HCT116 (cell line): ENCODE measurements at regions not wholly inside any gene's neighbourhood (a gene's known extent, or its start where the extent isn't known, plus 50 kb on each side); places are given as distances from the start of the nearest gene placed in this dataset.

Experiments used
- ATAC-seq: fragments of 200-7000 bp; cut with Tn5 transposase; 2 replicates; pipeline ENCODE4 v1.9.1; 2020; ENCODE audit warnings: mild to moderate bottlenecking, moderate library complexity
- BruUV-seq: library from RNA; stranded (reverse); fragments of 400-500 nt; replicated peaks from 2 replicates; lab custom pipeline; 2021; lab: Mats Ljungman, UMichigan
- CTCF ChIA-PET: fragments of 300-600 bp; sonication (Branson Sonifier 250); formaldehyde crosslinking; loops from one replicate; lab custom pipeline; 2021; ENCODE audit warnings: antibody characterized with exemption; lab: Charles Lee
- POLR2A ChIA-PET: fragments of 300-600, 350-600 bp; sonication (Branson Sonifier 250); formaldehyde crosslinking; loops from one replicate; lab custom pipeline; 2021; ENCODE audit warnings: antibody characterized with exemption; lab: Charles Lee
- RAD21 ChIA-PET, 2 experiments: fragments of 300-600 bp; sonication (Branson Sonifier 250); formaldehyde crosslinking; loops; one replicate each; lab custom pipeline; 2023; ENCODE audit warnings: low total read pairs in 2 of 2; ENCODE audit not compliant: uncharacterized antibody in 2 of 2, unreplicated experiment in 2 of 2, low non-redundant PET in 1 of 2; lab: Charles Lee
- DNase-seq: peaks from one replicate; pipeline ENCODE4 v3.0.0-alpha.2; 2010; ENCODE audit warnings: low read depth, low spot score
- H2AFZ ChIP-seq: fragments of 200-600 bp; shearing (Covaris generic), sonication (generic); 2 replicates; pipeline ENCODE4 v1.6.1; 2017; ENCODE audit warnings: low read depth, mixed run types, mixed read lengths, antibody characterized with exemption, low read length; ENCODE audit not compliant: poor library complexity, severe bottlenecking
- H3K27ac ChIP-seq: 2 replicates; pipeline ENCODE4 v1.5.1; 2012; ENCODE audit warnings: low read depth, low read length
- H3K27me3 ChIP-seq: fragments of 200-600 bp; sonication (generic); 2 replicates; pipeline ENCODE4 v1.6.1; 2016; ENCODE audit warnings: mixed run types, low read length, mixed read lengths; ENCODE audit not compliant: insufficient read depth
- H3K36me3 ChIP-seq, 2 experiments: fragments of 200-500 bp in 1 of 2; fragments of 200-600 bp in 1 of 2; sonication (Bioruptor generic) in 1 of 2; sonication (generic) in 1 of 2; 2 replicates each; pipeline versions ENCODE4 v1.5.1 to v1.6.1; 2014 to 2016; ENCODE audit warnings: low read length in 2 of 2, inconsistent platforms in 1 of 2, mixed read lengths in 1 of 2, mixed run types in 1 of 2; ENCODE audit not compliant: insufficient read depth in 2 of 2, control insufficient read depth in 1 of 2
- H3K4me1 ChIP-seq, 2 experiments: fragments of 200-600 bp in 1 of 2; sonication (generic) in 1 of 2; 2 replicates each; pipeline versions ENCODE4 v1.5.1 to v1.6.1; 2012 to 2017; ENCODE audit warnings: low read length in 2 of 2, inconsistent platforms in 1 of 2, mild to moderate bottlenecking in 1 of 2, mixed read lengths in 1 of 2, mixed run types in 1 of 2, moderate library complexity in 1 of 2; ENCODE audit not compliant: insufficient read depth in 2 of 2, control insufficient read depth in 1 of 2
- H3K4me2 ChIP-seq: fragments of 200-600 bp; sonication (generic); 2 replicates; pipeline ENCODE4 v1.6.1; 2017; ENCODE audit warnings: mixed run types, low read length, mixed read lengths
- H3K4me3 ChIP-seq, 2 experiments: fragments of 200-600 bp in 1 of 2; sonication (generic) in 1 of 2; replicated peaks in 1 of 2; 2 replicates each; pipeline ENCODE4 v1.5.1; 2011 to 2016; ENCODE audit warnings: low read length in 2 of 2, control low read depth in 1 of 2, low read depth in 1 of 2, mild to moderate bottlenecking in 1 of 2, mixed read lengths in 1 of 2, mixed run types in 1 of 2
- H3K79me2 ChIP-seq: fragments of 200-600 bp; sonication (generic); 2 replicates; pipeline ENCODE4 v1.6.1; 2017; ENCODE audit warnings: mild to moderate bottlenecking, mixed run types, low read length, moderate library complexity, mixed read lengths; ENCODE audit not compliant: insufficient read depth
- H3K9ac ChIP-seq: fragments of 200-600 bp; sonication (generic); 2 replicates; pipeline ENCODE4 v1.6.1; 2016; ENCODE audit warnings: low read length, mixed read lengths
- H3K9me2 ChIP-seq: fragments of 200-600 bp; sonication (generic), shearing (Covaris generic); 2 replicates; pipeline ENCODE4 v1.6.1; 2017; ENCODE audit warnings: mixed run types, mild to moderate bottlenecking, moderate library complexity; ENCODE audit not compliant: insufficient read depth
- H3K9me3 ChIP-seq, 2 experiments: fragments of 200-500 bp in 1 of 2; fragments of 200-600 bp in 1 of 2; sonication (Bioruptor generic) in 1 of 2; sonication (generic) in 1 of 2; 2 replicates each; pipeline ENCODE4 v1.6.1; 2014 to 2017; ENCODE audit warnings: low read length in 2 of 2, mixed read lengths in 2 of 2, inconsistent platforms in 1 of 2, low read depth in 1 of 2, mild to moderate bottlenecking in 1 of 2, mixed run types in 1 of 2, moderate library complexity in 1 of 2; ENCODE audit not compliant: control insufficient read depth in 1 of 2, insufficient read depth in 1 of 2
- H4K20me1 ChIP-seq: fragments of 200-600 bp; sonication (generic), shearing (Covaris generic); 2 replicates; pipeline ENCODE4 v1.6.1; 2017; ENCODE audit warnings: mixed run types, mild to moderate bottlenecking, moderate library complexity; ENCODE audit not compliant: insufficient read depth
- ATF3 ChIP-seq: IDR thresholded peaks from 2 replicates; pipeline ENCODE4 v1.6.1; 2012
- ELF1 ChIP-seq: IDR thresholded peaks from 2 replicates; pipeline ENCODE4 v1.6.1; 2012; ENCODE audit warnings: low read depth, borderline replicate concordance
- EZH2 ChIP-seq: fragments of 200-600 bp; sonication (generic); IDR thresholded peaks from 2 replicates; pipeline ENCODE4 v1.6.1; 2017; ENCODE audit warnings: antibody characterized with exemption, mixed run types
- EZH2phosphoT487 ChIP-seq: fragments of 200-600 bp; IDR thresholded peaks from 2 replicates; pipeline ENCODE4 v1.6.1; 2018; ENCODE audit warnings: antibody characterized with exemption, borderline replicate concordance
- FOSL1 ChIP-seq: IDR thresholded peaks from 2 replicates; pipeline ENCODE4 v1.6.1; 2012; ENCODE audit warnings: low read depth
- REST ChIP-seq: IDR thresholded peaks from 2 replicates; pipeline ENCODE4 v1.6.1; 2012; ENCODE audit warnings: low read depth
- SRF ChIP-seq: IDR thresholded peaks from 2 replicates; pipeline ENCODE4 v1.6.1; 2012; ENCODE audit warnings: low read depth
- YY1 ChIP-seq: IDR thresholded peaks from 2 replicates; pipeline ENCODE4 v1.6.1; 2011; ENCODE audit warnings: low read length, low read depth, moderate library complexity, mild to moderate bottlenecking; ENCODE audit not compliant: insufficient replicate concordance; ENCODE audit errors: extremely low read depth
- ZFX ChIP-seq: fragments of 450-650 bp; IDR thresholded peaks from 2 replicates; pipeline ENCODE4 v1.6.1; 2017
- ZNF274 ChIP-seq: fragments of 200-500 bp; sonication (Bioruptor generic); IDR thresholded peaks from 2 replicates; pipeline ENCODE4 v1.6.1; 2014; ENCODE audit warnings: mild to moderate bottlenecking, low read depth, low read length, inconsistent platforms
- intact Hi-C: fragments of 100-400 bp; cut with micrococcal nuclease; formaldehyde crosslinking; loops from 2 replicates; pipeline ENCODE4 v1.10.0; 2022
- TF ChIP-seq, protein P1 (sequence below): IDR thresholded peaks from 2 replicates; pipeline ENCODE4 v1.6.1; 2012
- TF ChIP-seq, protein P2 (sequence below), 3 experiments: fragments of 200-600 bp in 1 of 3; sonication (generic) in 1 of 3; IDR thresholded peaks in 2 of 3; conservative IDR thresholded peaks in 1 of 3; 2 replicates each; pipeline ENCODE4 v1.5.1; 2012 to 2017; ENCODE audit warnings: low read depth in 2 of 3, low read length in 2 of 3, antibody characterized with exemption in 1 of 3, borderline replicate concordance in 1 of 3, control low read depth in 1 of 3, mild to moderate bottlenecking in 1 of 3, mixed read lengths in 1 of 3, mixed run types in 1 of 3, moderate library complexity in 1 of 3; ENCODE audit not compliant: insufficient read depth in 1 of 3

- H3K27me3 ChIP-seq, result no peaks in the 10 kb centered on the region
- H3K79me2 ChIP-seq, result no peaks in the 10 kb centered on the region
- H3K9me2 ChIP-seq, result no peaks in the 10 kb centered on the region
- H3K9me3 ChIP-seq, result no peaks in the 10 kb centered on the region
- no peaks in the 10 kb centered on the region for H3K4me1 ChIP-seq
- POLR2A ChIA-PET, result no interaction called here
- no peak overlapping the region for H3K4me2 ChIP-seq
- RAD21 ChIA-PET, result no interaction called here
- no peak overlapping the region for H3K4me3 ChIP-seq
- no peaks in the 10 kb centered on the region for H4K20me1 ChIP-seq
- H3K27ac ChIP-seq, result no peak overlapping the region
- CTCF ChIA-PET, result no interaction called here
- no peak for DNase-seq
- BruUV-seq, result no TSS peak
- no peak overlapping the region for H3K9ac ChIP-seq
- no peak for ATAC-seq
- intact Hi-C loops, result no loop called here
- H3K36me3 ChIP-seq, result no peaks in the 10 kb centered on the region
- no peak overlapping the region for H2AFZ ChIP-seq
- TF ChIP-seq, protein P1, sequence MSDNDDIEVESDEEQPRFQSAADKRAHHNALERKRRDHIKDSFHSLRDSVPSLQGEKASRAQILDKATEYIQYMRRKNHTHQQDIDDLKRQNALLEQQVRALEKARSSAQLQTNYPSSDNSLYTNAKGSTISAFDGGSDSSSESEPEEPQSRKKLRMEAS, result no peak
- TF ChIP-seq REST (no peak), EZH2phosphoT487 (no peak), ZFX (no peak), ZNF274 (no peak), ELF1 (no peak), YY1 (no peak), FOSL1 (no peak), SRF (no peak), ATF3 (no peak), EZH2 (no peak)
- TF ChIP-seq, protein P2, sequence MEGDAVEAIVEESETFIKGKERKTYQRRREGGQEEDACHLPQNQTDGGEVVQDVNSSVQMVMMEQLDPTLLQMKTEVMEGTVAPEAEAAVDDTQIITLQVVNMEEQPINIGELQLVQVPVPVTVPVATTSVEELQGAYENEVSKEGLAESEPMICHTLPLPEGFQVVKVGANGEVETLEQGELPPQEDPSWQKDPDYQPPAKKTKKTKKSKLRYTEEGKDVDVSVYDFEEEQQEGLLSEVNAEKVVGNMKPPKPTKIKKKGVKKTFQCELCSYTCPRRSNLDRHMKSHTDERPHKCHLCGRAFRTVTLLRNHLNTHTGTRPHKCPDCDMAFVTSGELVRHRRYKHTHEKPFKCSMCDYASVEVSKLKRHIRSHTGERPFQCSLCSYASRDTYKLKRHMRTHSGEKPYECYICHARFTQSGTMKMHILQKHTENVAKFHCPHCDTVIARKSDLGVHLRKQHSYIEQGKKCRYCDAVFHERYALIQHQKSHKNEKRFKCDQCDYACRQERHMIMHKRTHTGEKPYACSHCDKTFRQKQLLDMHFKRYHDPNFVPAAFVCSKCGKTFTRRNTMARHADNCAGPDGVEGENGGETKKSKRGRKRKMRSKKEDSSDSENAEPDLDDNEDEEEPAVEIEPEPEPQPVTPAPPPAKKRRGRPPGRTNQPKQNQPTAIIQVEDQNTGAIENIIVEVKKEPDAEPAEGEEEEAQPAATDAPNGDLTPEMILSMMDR (IDR thresholded peaks at IDR 0.05 in 2 of 3, conservative IDR thresholded peaks at IDR 0.05 in 1 of 3; ENCODE audit: borderline replicate concordance in 1 of 3, insufficient read depth in 1 of 3, low read depth in 2 of 3, low read length in 2 of 3), result no peak
Measured at GRCh38 chr2:179335732-179336131, 71.1 kb upstream of the SESTD1 start.
